Right cardiac atrium (tissue), 5 donors: ENCODE measurements at regions not wholly inside any gene's neighbourhood (a gene's known extent, or its start where the extent isn't known, plus 50 kb on each side); places are given as distances from the start of the nearest gene placed in this dataset.

Source experiments
- ATAC-seq, 2 donors: fragments of 200-7000 bp; cut with Tn5 transposase; one replicate each; pipeline versions ENCODE4 v1.8.0 to v1.9.1; 2020; ENCODE audit warnings: moderate library complexity in 2 of 2, mild to moderate bottlenecking in 1 of 2
- DNase-seq, 3 donors: peaks; one replicate each; pipeline ENCODE4 v3.0.0-alpha.2; 2020
- H3K27ac ChIP-seq: one replicate; pipeline ENCODE4 v1.5.1; 2013; ENCODE audit warnings: mild to moderate bottlenecking, low read length, control low read depth, moderate library complexity
- H3K27me3 ChIP-seq: one replicate; pipeline ENCODE4 v1.6.1; 2013; ENCODE audit not compliant: control insufficient read depth, insufficient read depth
- H3K4me1 ChIP-seq: one replicate; pipeline ENCODE4 v1.6.1; 2013; ENCODE audit warnings: low read length; ENCODE audit not compliant: control insufficient read depth, insufficient read depth
- H3K4me3 ChIP-seq: one replicate; pipeline ENCODE4 v1.5.1; 2013; ENCODE audit warnings: low read length, control low read depth
- H3K9me3 ChIP-seq: one replicate; pipeline ENCODE4 v1.6.1; 2013; ENCODE audit warnings: low read length; ENCODE audit not compliant: control insufficient read depth
- WGBS: extraction: QIAGEN DNeasy Blood & Tissue Kit; methylation state at CpG from one replicate; pipeline ENCODE4 v1.1.7; 2013; 5-methylcytosine and 5-hydroxymethylcytosine counted together
- intact Hi-C, 4 donors: fragments of 100-400 bp; cut with DNase I; formaldehyde crosslinking; loops; one replicate each; pipeline versions ENCODE4 v1.11.0 to v1.14.0; 2022 to 2023
- donor health status: healthy with polysubstance abuse.
- donor health status: DM: no; HTN: yes; CAD: no.
- donor health status: DM: no; HTN: no; CAD: no.
- donor health status: DM: no; HTN: yes; CAD: no; lungs with severe emphysema.
- donor health status: DM: yes; HTN: yes; CAD: no.

DNA sequence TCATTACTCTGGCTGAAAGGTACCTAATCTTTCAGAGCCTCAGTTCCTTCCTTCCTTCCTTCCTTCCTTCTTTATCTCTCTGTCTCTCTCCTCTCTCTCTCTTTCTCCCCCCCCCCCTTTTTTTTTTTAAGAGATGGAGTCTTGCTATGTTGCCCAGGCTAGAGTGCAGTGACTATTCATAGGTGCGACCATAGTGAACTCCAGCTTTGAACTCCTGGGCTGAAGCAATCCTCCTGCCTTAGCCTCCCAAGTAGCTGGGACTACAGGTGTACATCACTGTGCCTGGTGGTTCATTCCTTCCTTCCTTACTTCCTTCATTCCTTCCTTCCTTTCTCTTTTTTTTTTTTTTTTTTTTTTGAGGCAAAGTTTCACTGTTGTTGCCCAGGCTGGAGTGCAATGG is 64.3 kb upstream of the MAP4K3 start:
- ATAC-seq (no peak), DNase-seq (no peak)
- no peaks in the 10 kb centered on the region for H3K27me3 ChIP-seq
- WGBS, result 98% methylated on average over 1 of the region's 1 CpG
- no peak overlapping the region for H3K4me3 ChIP-seq
- no peaks in the 10 kb centered on the region for H3K9me3 ChIP-seq
- no peak overlapping the region for H3K27ac ChIP-seq
- H3K4me1 ChIP-seq, result peaks cover 12% of the 10 kb centered on the region
- intact Hi-C loops, result no loop called here

DNA sequence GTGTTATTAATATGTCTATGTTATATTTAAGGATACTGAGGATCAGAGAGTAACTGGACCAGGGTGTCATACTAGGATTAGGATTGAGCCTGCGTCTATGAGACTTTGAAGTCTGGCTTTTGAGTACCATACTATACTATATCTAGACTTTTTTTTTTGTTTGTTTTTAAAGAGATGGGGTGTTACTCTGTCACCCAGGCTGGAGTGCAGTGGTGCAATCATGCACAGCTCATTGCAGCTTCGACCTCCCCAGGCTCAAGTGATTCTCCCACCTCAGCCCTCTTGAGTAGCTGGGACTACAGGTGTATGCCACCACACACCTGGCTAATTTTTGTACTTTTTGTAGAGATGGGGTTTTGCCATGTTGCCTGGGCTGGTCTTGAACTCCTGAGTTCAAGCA is 66.2 kb upstream of the MAP4K3 start:
- no peak for ATAC-seq
- Histone ChIP-seq H3K9me3 (no peaks in the 10 kb centered on the region), H3K27me3 (no peaks in the 10 kb centered on the region), H3K27ac (no peak overlapping the region), H3K4me1 (peaks cover 12% of the 10 kb centered on the region), H3K4me3 (no peak overlapping the region)
- WGBS, result 94% methylated on average over 2 of the region's 2 CpGs
- intact Hi-C loops, result no loop called here
- DNase-seq, result no peak

DNA sequence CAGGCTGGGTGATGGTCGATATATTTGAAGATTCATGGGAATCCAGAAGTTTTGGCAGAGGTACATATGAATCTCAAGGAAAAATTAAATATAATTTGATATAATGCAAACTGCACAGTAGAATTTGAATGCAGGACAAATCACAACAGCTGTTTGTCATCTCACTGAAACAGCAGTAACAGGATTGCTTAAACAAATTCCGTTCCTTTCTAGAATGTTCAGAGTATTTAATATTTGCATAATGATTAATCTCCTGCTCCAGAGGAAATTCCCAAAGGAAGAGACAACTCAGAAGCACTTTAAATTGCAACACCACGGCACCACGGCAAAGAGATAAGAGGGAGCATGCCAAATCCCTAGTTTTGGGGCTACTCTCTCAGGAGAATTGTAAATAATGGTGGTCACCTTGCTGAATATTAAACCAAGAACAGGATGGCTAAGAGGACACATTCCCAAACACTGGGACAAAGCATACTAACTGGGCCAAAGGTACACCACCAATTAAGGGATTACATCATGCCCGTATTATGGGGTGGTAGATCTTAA is 67.8 kb upstream of the MAP4K3 start:
- intact Hi-C loops, result no loop called here
- peak; percentile 15 to 56 for ATAC-seq
- 20% methylated on average over 5 of the region's 5 CpGs for WGBS
- DNase-seq, result peak in 1 of 3 donors; percentile 34
- no peaks in the 10 kb centered on the region for H3K27me3 ChIP-seq
- peaks cover 9% of the 10 kb centered on the region for H3K4me1 ChIP-seq
- H3K4me3 ChIP-seq, result no peak overlapping the region
- no peaks in the 10 kb centered on the region for H3K9me3 ChIP-seq
- peak overlapping the region; percentile 30 for H3K27ac ChIP-seq

- ATAC-seq (no peak), DNase-seq (no peak)
- no peak overlapping the region for H3K27ac ChIP-seq
- H3K4me1 ChIP-seq, result peaks cover 11% of the 10 kb centered on the region
- 95% methylated on average over 2 of the region's 2 CpGs for WGBS
- no peak overlapping the region for H3K4me3 ChIP-seq
- H3K9me3 ChIP-seq, result no peaks in the 10 kb centered on the region
- intact Hi-C loops, result no loop called here
- no peaks in the 10 kb centered on the region for H3K27me3 ChIP-seq
Measured at GRCh38 chr2:39506215-39506614, 69.1 kb upstream of the MAP4K3 start.

DNA sequence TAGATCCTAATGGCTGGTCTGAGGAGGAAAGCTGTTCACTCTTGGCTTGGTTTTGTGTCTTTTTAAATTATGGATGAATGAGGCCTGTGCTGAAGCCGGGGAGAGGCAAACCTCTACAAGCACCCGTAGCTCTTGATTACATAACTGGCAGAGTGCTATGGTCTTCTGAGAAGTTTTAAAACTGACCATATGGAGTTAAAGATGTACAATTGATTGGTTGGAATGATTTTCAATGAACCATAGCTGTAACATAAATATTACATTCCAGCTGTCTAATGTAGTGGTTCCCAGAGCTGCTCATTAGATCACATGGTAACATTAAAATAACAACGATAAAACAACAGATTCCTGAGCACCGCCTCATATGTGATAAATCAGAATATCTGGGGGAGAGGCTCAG is 71.1 kb upstream of the MAP4K3 start:
- ATAC-seq (no peak), DNase-seq (no peak)
- Histone ChIP-seq H3K4me1 (peaks cover 24% of the 10 kb centered on the region), H3K27ac (no peak overlapping the region), H3K9me3 (no peaks in the 10 kb centered on the region), H3K27me3 (no peaks in the 10 kb centered on the region), H3K4me3 (no peak overlapping the region)
- 62% methylated on average over 4 of the region's 4 CpGs for WGBS
- intact Hi-C loops, result no loop called here

- 33% methylated on average over 5 of the region's 5 CpGs for WGBS
- Histone ChIP-seq H3K9me3 (no peaks in the 10 kb centered on the region), H3K27ac (peak overlapping the region; percentile 69)
Measured at GRCh38 chr2:39510140-39510539, 73.1 kb upstream of the MAP4K3 start.

DNA sequence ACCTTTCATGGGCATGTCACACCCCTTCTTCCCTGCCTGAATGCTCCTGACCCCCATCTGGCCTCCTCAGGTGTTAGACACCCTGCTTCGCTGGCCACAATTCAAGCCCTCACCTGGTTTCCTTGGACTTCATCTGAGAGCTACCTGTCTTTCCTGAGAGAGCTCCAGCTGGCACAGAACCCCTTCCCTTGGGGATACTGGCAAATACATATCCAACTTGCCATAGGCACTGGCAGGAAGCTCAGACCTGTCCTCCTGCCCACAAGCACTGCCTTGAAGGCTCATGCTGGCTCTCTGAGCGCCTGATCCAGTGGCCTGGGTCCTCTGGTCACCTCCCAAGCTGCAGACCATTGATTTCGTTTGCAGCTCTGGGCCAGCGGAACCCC is 74.1 kb upstream of the MAP4K3 start:
- peak overlapping the region; percentile 69 for H3K27ac ChIP-seq

More at GRCh38 chr2:39510140-39510539, 73.1 kb upstream of the MAP4K3 start:
- DNase-seq (no peak), ATAC-seq (peak; percentile 23 to 38)
- intact Hi-C loops, result loop anchor here in 2 of 4 donors (5.0 to 10.0 kb wide), 3 partner anchors 125 to 187 kb away; no protein-coding TSS in a partner anchor
- Histone ChIP-seq H3K4me3 (no peak overlapping the region), H3K4me1 (peaks cover 22% of the 10 kb centered on the region), H3K27me3 (no peaks in the 10 kb centered on the region)

GRCh38 chr2:39511605-39512433 is 74.7 kb upstream of the MAP4K3 start:
- DNase-seq (no peak), ATAC-seq (peak in 1 of 2 donors; percentile 7)
- Histone ChIP-seq H3K4me3 (no peak overlapping the region), H3K9me3 (no peaks in the 10 kb centered on the region), H3K27ac (peak overlapping the region; percentile 94), H3K27me3 (no peaks in the 10 kb centered on the region), H3K4me1 (peaks cover 24% of the 10 kb centered on the region)
- intact Hi-C loops, result loop anchor here in 2 of 4 donors (5.0 to 10.0 kb wide), 3 partner anchors 127 to 185 kb away; no protein-coding TSS in a partner anchor
- 47% methylated on average over 3 of the region's 3 CpGs for WGBS

More for the DNA sequence above, 74.1 kb upstream of the MAP4K3 start:
- WGBS, result 76% methylated on average over 4 of the region's 4 CpGs
- Histone ChIP-seq H3K4me1 (peaks cover 22% of the 10 kb centered on the region), H3K4me3 (no peak overlapping the region), H3K27me3 (no peaks in the 10 kb centered on the region), H3K9me3 (no peaks in the 10 kb centered on the region)
- intact Hi-C loops, result loop anchor here in 2 of 4 donors (5.0 to 10.0 kb wide), 3 partner anchors 126 to 186 kb away; no protein-coding TSS in a partner anchor
- ATAC-seq, result no peak
- peak in 1 of 3 donors; percentile 39 for DNase-seq

DNA sequence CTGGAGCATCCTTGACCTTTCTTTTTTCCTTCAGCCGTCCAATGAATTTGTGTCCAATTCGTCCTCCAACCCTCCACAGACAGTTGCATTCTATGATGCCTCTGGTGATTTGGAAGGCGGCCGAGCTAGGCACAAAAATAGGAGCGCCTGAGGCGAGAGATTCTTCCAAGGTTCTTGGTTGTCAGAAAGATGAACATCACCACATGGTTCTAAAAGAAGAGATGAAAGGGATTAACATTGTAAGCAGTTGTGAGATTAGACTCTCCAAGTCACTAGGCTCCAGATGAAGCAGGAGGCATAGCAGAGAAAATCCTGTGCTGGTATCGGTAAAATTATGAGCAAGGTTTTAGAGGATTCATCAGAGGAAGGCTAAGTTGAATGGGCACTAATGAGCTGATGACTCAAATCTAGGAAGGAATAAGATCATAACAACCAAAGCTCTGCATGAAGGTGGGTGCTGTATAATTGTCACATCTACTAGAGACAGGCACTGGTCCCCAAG is 75.4 kb upstream of the MAP4K3 start:
- Histone ChIP-seq H3K9me3 (no peaks in the 10 kb centered on the region), H3K4me1 (peaks cover 28% of the 10 kb centered on the region), H3K27me3 (no peaks in the 10 kb centered on the region), H3K4me3 (no peak overlapping the region), H3K27ac (peak overlapping the region; percentile 94)
- 46% methylated on average over 7 of the region's 7 CpGs for WGBS
- intact Hi-C loops, result loop anchor here in 2 of 4 donors (5.0 to 10.0 kb wide), 3 partner anchors 128 to 185 kb away; no protein-coding TSS in a partner anchor
- peak in 2 of 3 donors; percentile 18 to 61 for DNase-seq
- peak in 1 of 2 donors; percentile 4 for ATAC-seq

GRCh38 chr2:39512941-39513340 is 75.9 kb upstream of the MAP4K3 start:
- Histone ChIP-seq H3K4me3 (no peak overlapping the region), H3K27ac (peak overlapping the region; percentile 94), H3K9me3 (no peaks in the 10 kb centered on the region), H3K4me1 (peaks cover 28% of the 10 kb centered on the region), H3K27me3 (no peaks in the 10 kb centered on the region)
- WGBS, result 79% methylated on average over 6 of the region's 6 CpGs
- ATAC-seq (no peak), DNase-seq (no peak)
- intact Hi-C loops, result loop anchor here in 2 of 4 donors (5.0 to 10.0 kb wide), 3 partner anchors 128 to 184 kb away; no protein-coding TSS in a partner anchor

GRCh38 chr2:39513641-39514094 is 76.6 kb upstream of the MAP4K3 start:
- ATAC-seq (peak; percentile 68 to 87), DNase-seq (peak in 2 of 3 donors; percentile 46 to 66)
- H3K27me3 ChIP-seq, result no peaks in the 10 kb centered on the region
- WGBS, result 12% methylated on average over 2 of the region's 2 CpGs
- H3K4me3 ChIP-seq, result no peak overlapping the region
- H3K9me3 ChIP-seq, result no peaks in the 10 kb centered on the region
- intact Hi-C loops, result loop anchor here in 2 of 4 donors (5.0 to 10.0 kb wide), 3 partner anchors 129 to 184 kb away; no protein-coding TSS in a partner anchor
- peak overlapping the region; percentile 75 for H3K27ac ChIP-seq
- peaks cover 28% of the 10 kb centered on the region for H3K4me1 ChIP-seq
